CD14-positive monocyte (primary cell): ENCODE measurements at regions not wholly inside any gene's neighbourhood (a gene's known extent, or its start where the extent isn't known, plus 50 kb on each side); places are given as distances from the start of the nearest gene placed in this dataset.

Experiments
- DNase-seq, 3 donors: peaks; one replicate each; pipeline ENCODE4 v3.0.0-alpha.2; 2011 to 2022
- H2AFZ ChIP-seq: 2 replicates; pipeline ENCODE4 v1.6.0; 2012; ENCODE audit warnings: mild to moderate bottlenecking, low read depth, low read length, inconsistent platforms; ENCODE audit not compliant: insufficient read depth, poor library complexity, severe bottlenecking
- H3K27ac ChIP-seq, 2 donors: 1 replicate in 1 of 2; 2 replicates in 1 of 2; pipeline ENCODE4 v1.5.1; 2012 to 2013; ENCODE audit warnings: low read length in 2 of 2, control low read depth in 1 of 2, inconsistent platforms in 1 of 2, low read depth in 1 of 2, mild to moderate bottlenecking in 1 of 2
- H3K27me3 ChIP-seq, 2 donors: one replicate each; pipeline versions ENCODE4 v1.6.0 to v1.6.1; 2011 to 2013; ENCODE audit warnings: low read length in 2 of 2; ENCODE audit not compliant: control insufficient read depth in 2 of 2, insufficient read depth in 2 of 2
- H3K36me3 ChIP-seq, 2 donors: replicated peaks in 1 of 2; 1 replicate in 1 of 2; 2 replicates in 1 of 2; pipeline versions ENCODE4 v1.5.1 to v1.6.1; 2012 to 2013; ENCODE audit warnings: low read length in 2 of 2, control low read depth in 1 of 2, inconsistent platforms in 1 of 2, mild to moderate bottlenecking in 1 of 2; ENCODE audit not compliant: insufficient read depth in 2 of 2, control insufficient read depth in 1 of 2
- H3K4me1 ChIP-seq, 2 donors: 1 replicate in 1 of 2; 2 replicates in 1 of 2; pipeline versions ENCODE4 v1.5.1 to v1.6.1; 2012 to 2013; ENCODE audit warnings: low read length in 2 of 2, control low read depth in 1 of 2, inconsistent platforms in 1 of 2, mild to moderate bottlenecking in 1 of 2, moderate library complexity in 1 of 2; ENCODE audit not compliant: insufficient read depth in 2 of 2, control insufficient read depth in 1 of 2
- H3K4me2 ChIP-seq: replicated peaks from 2 replicates; pipeline ENCODE3; 2012; ENCODE audit warnings: low read length, moderate library complexity, mild to moderate bottlenecking; ENCODE audit not compliant: poor library complexity, severe bottlenecking; ENCODE audit errors: extremely low read depth
- H3K4me3 ChIP-seq, 3 experiments: fragments of 200-600 bp in 1 of 3; sonication (generic) in 1 of 3; replicated peaks in 1 of 3; 1 replicate in 2 of 3; 2 replicates in 1 of 3; pipeline ENCODE4 v1.5.1; 2011 to 2013; ENCODE audit warnings: low read length in 3 of 3, mild to moderate bottlenecking in 3 of 3, control low read depth in 2 of 3, low read depth in 2 of 3, inconsistent platforms in 1 of 3, moderate library complexity in 1 of 3
- H3K79me2 ChIP-seq: 2 replicates; pipeline ENCODE4 v1.6.0; 2012; ENCODE audit warnings: mild to moderate bottlenecking, control low read depth, inconsistent platforms, low read length, moderate library complexity; ENCODE audit not compliant: insufficient read depth
- H3K9ac ChIP-seq: 2 replicates; pipeline ENCODE4 v1.6.0; 2017; ENCODE audit warnings: low read length, mild to moderate bottlenecking; ENCODE audit not compliant: insufficient read depth, poor library complexity, severe bottlenecking
- H3K9me3 ChIP-seq, 2 donors: replicated peaks in 1 of 2; 1 replicate in 1 of 2; 2 replicates in 1 of 2; pipeline versions ENCODE4 v1.5.1 to v1.6.1; 2012 to 2013; ENCODE audit warnings: low read length in 2 of 2, control low read depth in 1 of 2; ENCODE audit not compliant: control insufficient read depth in 1 of 2, insufficient read depth in 1 of 2
- H4K20me1 ChIP-seq: 2 replicates; pipeline ENCODE4 v1.6.0; 2012; ENCODE audit warnings: mild to moderate bottlenecking, low read length, control low read depth, moderate library complexity; ENCODE audit not compliant: insufficient read depth
- H3K27ac Mint-ChIP-seq, 7 donors: one replicate each; pipeline ENCODE4 v1.8.0; 2020; ENCODE audit warnings: mild to moderate bottlenecking in 7 of 7, mixed read lengths in 7 of 7, moderate library complexity in 6 of 7, inconsistent platforms in 2 of 7
- H3K27me3 Mint-ChIP-seq, 3 donors: one replicate each; pipeline ENCODE4 v1.8.0; 2021 to 2022; ENCODE audit warnings: low read depth in 3 of 3, mild to moderate bottlenecking in 3 of 3, mixed read lengths in 3 of 3, moderate library complexity in 3 of 3, inconsistent platforms in 1 of 3
- H3K36me3 Mint-ChIP-seq, 2 donors: one replicate each; pipeline ENCODE4 v1.8.0; 2020; ENCODE audit warnings: mixed read lengths in 2 of 2, inconsistent platforms in 1 of 2, mild to moderate bottlenecking in 1 of 2
- H3K4me1 Mint-ChIP-seq: one replicate; pipeline ENCODE4 v1.8.0; 2020; ENCODE audit warnings: mild to moderate bottlenecking, mixed read lengths
- H3K4me3 Mint-ChIP-seq, 2 donors: one replicate each; pipeline ENCODE4 v1.8.0; 2020; ENCODE audit warnings: mild to moderate bottlenecking in 2 of 2, mixed read lengths in 2 of 2, moderate library complexity in 1 of 2
- H3K9me3 Mint-ChIP-seq, 7 donors: one replicate each; pipeline ENCODE4 v1.8.0; 2020 to 2022; ENCODE audit warnings: mixed read lengths in 7 of 7, mild to moderate bottlenecking in 6 of 7, moderate library complexity in 6 of 7, inconsistent platforms in 2 of 7
- WGBS: methylation state at CpG from one replicate; pipeline ENCODE4 v1.1.5; 2013; ENCODE audit warnings: missing lambda C conversion rate; ENCODE audit not compliant: insufficient coverage; 5-methylcytosine and 5-hydroxymethylcytosine counted together
- intact Hi-C, 2 donors: fragments of 100-400 bp; cut with micrococcal nuclease; formaldehyde crosslinking; loops; one replicate each; pipeline versions ENCODE4 v1.15.0 to v1.15.1; 2023
- TF ChIP-seq, protein P1 (sequence below): fragments of 200-600 bp; IDR thresholded peaks from one replicate; pipeline ENCODE4 v1.8.0; 2022; ENCODE audit warnings: antibody characterized with exemption, mild to moderate bottlenecking

DNA sequence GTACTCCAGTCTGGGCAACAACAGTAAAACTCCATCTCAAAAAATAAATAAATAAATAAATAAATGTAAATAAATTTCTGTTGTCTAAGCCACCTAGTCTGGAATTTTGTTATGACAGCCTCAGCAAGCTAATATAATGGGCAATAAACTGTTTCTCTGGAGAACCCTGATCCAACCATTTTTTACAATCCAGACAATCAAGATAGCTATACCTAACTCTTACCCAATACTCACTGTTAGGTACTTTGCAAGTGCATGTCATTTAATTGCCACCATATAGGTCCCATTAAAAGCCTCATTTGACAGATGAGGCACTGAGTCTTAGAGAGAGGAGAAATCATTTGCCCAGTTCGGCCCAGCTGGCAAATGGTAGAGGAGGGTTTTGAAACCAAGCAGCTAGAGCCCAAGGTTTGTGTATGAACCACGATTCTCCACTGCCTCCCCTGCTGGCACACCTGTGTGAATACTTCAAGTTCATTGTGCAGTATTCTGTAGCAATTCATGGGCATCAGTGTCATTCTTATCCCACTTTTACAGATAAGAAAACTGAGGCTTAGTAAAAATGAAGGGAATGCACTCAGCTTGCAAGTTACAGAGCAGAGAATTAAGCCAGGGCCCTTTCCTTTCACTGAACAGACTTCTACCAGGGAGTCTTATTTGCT lies 107.0 kb upstream of the UBE2E1 start:
- H3K4me3 ChIP-seq: no peak overlapping the region
- H3K36me3 ChIP-seq: no peaks in the 10 kb centered on the region
- H3K4me2 ChIP-seq: no peak overlapping the region
- DNase-seq: no peak
- H3K9ac ChIP-seq: no peak overlapping the region
- no peaks in the 10 kb centered on the region for H4K20me1 ChIP-seq
- H3K79me2 ChIP-seq: no peaks in the 10 kb centered on the region
- H3K4me3 Mint-ChIP-seq: no peak overlapping the region
- no CpG with 5 or more reads among the region's 2 CpGs for WGBS
- no peaks in the 10 kb centered on the region for H3K4me1 Mint-ChIP-seq
- H3K27ac Mint-ChIP-seq: no peak overlapping the region
- peaks cover 0 to 2% (median 2%) of the 10 kb centered on the region in 3 donors for H3K27me3 Mint-ChIP-seq
- intact Hi-C loops: no loop called here
- no peak overlapping the region for H2AFZ ChIP-seq
- no peaks in the 10 kb centered on the region for H3K4me1 ChIP-seq
- H3K36me3 Mint-ChIP-seq: no peaks in the 10 kb centered on the region
- H3K27ac ChIP-seq: no peak overlapping the region
- H3K9me3 Mint-ChIP-seq: peaks cover 0 to 5% (median 0%) of the 10 kb centered on the region in 7 donors
- TF ChIP-seq, protein P1, sequence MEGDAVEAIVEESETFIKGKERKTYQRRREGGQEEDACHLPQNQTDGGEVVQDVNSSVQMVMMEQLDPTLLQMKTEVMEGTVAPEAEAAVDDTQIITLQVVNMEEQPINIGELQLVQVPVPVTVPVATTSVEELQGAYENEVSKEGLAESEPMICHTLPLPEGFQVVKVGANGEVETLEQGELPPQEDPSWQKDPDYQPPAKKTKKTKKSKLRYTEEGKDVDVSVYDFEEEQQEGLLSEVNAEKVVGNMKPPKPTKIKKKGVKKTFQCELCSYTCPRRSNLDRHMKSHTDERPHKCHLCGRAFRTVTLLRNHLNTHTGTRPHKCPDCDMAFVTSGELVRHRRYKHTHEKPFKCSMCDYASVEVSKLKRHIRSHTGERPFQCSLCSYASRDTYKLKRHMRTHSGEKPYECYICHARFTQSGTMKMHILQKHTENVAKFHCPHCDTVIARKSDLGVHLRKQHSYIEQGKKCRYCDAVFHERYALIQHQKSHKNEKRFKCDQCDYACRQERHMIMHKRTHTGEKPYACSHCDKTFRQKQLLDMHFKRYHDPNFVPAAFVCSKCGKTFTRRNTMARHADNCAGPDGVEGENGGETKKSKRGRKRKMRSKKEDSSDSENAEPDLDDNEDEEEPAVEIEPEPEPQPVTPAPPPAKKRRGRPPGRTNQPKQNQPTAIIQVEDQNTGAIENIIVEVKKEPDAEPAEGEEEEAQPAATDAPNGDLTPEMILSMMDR: no peak
- no peaks in the 10 kb centered on the region for H3K27me3 ChIP-seq
- H3K9me3 ChIP-seq: no peaks in the 10 kb centered on the region

DNA sequence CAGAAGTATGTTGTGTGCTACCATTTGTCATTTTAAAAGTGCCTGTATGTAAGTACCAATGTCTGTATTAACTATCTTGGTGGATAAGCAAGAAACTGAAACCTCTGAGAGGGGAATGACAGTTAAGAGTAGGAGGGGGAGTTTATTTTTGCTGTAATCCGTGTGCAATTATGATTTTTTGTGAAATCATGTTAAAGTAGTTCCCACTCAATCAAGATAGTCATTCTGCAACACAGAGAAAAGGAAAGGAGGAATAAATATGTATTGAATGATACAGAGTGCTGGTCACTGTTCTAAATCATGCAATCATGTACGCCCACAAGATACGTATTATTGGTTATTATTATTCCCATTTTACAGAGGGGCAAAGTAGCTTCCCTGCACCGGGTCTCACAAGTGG lies 105.1 kb upstream of the UBE2E1 start:
- Histone ChIP-seq H3K4me1 (no peaks in the 10 kb centered on the region), H3K4me2 (no peak overlapping the region), H3K9ac (no peak overlapping the region), H2AFZ (no peak overlapping the region), H3K27me3 (no peaks in the 10 kb centered on the region), H4K20me1 (no peaks in the 10 kb centered on the region), H3K36me3 (no peaks in the 10 kb centered on the region), H3K4me3 (no peak overlapping the region), H3K27ac (no peak overlapping the region), H3K79me2 (no peaks in the 10 kb centered on the region), H3K9me3 (no peaks in the 10 kb centered on the region)
- intact Hi-C loops: no loop called here
- TF ChIP-seq, protein P1: no peak
- DNase-seq: no peak
- H3K36me3 Mint-ChIP-seq: no peaks in the 10 kb centered on the region
- H3K27me3 Mint-ChIP-seq: peaks cover 0 to 2% (median 0%) of the 10 kb centered on the region in 3 donors
- no peak overlapping the region for H3K27ac Mint-ChIP-seq
- H3K9me3 Mint-ChIP-seq: peaks cover 0 to 7% (median 0%) of the 10 kb centered on the region in 7 donors
- H3K4me3 Mint-ChIP-seq: no peak overlapping the region
- H3K4me1 Mint-ChIP-seq: no peaks in the 10 kb centered on the region
- WGBS: 100% methylated on average over 1 of the region's 4 CpGs
